IPS-NIHi7 (cell line): ENCODE measurements at regions not wholly inside any gene's neighbourhood (a gene's known extent, or its start where the extent isn't known, plus 50 kb on each side); places are given as distances from the start of the nearest gene placed in this dataset.

Experiments used
- DNase-seq: peaks from one replicate; pipeline ENCODE4 v3.0.0; 2012; ENCODE audit warnings: mixed read lengths; ENCODE audit errors: extremely low spot score

DNA sequence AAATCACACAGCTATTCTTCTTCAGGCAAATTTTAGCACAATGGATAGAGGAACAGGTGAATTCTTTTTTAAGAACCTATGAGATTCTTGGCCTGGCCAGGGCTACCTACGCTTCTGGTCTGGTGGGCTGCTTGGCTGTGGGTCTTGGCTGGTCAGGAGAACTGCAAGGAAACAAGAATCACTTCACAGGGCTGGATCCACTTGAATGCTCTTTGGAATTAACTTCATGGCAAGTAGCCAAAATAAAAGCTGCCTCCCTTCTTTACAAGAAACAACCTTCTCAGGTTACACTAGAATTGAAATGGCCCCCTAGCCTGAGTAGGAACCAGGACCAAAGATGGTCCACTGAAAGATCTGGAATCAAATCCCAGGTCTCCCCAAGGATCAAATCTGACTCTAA is 519.1 kb downstream of the IQCM start:
- no peak for DNase-seq

- no peak for DNase-seq
These were observed 519.6 kb downstream of the IQCM start for GRCh38 chr4:149296084-149296483.

DNA sequence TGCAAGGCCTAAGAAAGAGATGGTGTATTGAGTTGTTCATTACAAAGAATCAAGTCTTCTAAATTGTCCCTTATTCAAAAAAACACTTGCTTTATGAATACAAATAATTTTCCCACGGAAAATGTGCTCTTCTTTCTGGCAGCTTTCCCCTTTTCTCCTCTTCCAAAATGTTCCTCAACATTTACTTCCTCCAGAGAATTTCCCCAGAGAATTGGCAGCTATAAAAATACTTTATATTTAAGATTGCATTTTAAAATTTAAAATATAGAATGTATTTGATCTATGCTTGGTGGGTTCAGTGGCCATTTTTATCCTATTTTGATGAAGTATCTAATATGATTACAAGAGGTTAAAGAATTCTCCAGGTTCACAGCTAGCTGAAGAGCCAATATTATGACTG is 521.0 kb downstream of the IQCM start:
- DNase-seq: no peak

GRCh38 chr4:149293046-149293649 is 522.5 kb downstream of the IQCM start:
- DNase-seq: no peak

DNA sequence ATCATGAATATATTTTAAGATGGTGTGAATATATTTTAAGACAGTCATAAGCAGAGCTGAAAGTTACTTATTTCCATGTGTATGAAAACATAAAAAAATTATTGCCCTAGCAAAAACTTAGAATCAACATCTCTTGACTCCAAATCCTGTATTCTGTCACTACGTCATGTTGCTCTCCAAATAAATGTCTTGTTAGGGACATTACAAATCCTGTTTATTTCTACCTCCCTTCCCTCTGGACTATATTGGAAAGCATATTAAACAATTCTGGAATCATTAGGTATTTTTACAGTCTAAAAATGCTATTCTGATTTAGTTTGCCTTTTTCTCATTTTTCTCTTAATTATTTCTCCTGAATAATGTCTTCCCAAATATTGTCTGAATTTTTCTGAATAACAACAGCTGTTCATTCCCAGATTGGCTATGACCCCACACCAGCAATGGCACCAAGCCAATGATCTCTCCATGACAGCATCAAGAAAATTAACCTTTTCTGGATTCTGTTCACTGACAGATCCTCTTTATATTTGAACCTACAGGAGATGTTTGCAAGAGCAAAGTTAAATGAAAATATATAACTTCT is 523.1 kb downstream of the IQCM start:
- no peak for DNase-seq

GRCh38 chr4:149291463-149291862 is 524.2 kb downstream of the IQCM start:
- DNase-seq: no peak

- no peak for DNase-seq
These were observed 534.8 kb downstream of the IQCM start for GRCh38 chr4:149280806-149281205.

GRCh38 chr4:149279776-149280175 is 535.9 kb downstream of the IQCM start:
- no peak for DNase-seq

- no peak for DNase-seq
These were observed 536.3 kb downstream of the IQCM start for GRCh38 chr4:149279331-149279730.

GRCh38 chr4:149277705-149278104 is 537.9 kb downstream of the IQCM start:
- DNase-seq: no peak

DNA sequence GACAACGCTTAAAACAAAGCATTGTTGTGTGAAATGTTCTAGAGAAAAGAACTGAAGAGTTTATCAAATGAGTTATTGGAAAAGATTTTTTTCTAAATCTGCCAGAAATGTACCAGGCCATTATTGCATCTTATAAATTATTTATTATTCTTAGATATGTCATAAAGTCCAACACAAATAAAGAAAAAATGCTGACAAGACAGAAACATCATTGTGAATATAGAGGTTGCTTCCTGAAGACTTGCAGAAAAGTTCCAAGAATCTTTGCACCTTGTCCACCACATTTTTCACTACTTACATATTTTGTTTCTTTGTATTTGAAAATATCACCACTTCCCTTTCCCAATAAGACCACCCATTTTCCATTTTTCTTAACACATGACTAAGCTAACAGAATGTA is 545.8 kb downstream of the IQCM start:
- no peak for DNase-seq

DNA sequence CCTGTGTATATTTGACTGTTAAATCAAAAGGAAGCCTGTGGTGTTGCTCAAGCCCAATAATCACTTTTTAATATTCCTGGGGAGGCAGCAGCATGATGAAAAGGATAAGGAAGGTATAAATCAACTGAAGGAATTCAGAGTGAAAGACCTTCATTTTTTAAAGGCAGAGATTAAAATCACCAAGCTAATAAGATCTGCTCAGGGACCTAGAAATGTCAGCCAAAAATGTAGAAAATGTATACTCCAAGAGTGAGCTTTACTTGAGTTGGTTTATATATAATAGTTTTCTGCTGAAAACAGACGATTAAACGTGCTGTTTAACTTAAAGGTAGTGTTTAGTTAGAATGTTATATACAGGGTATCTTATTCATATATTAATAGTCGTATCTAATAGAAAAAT is 549.3 kb downstream of the IQCM start:
- DNase-seq: no peak

DNA sequence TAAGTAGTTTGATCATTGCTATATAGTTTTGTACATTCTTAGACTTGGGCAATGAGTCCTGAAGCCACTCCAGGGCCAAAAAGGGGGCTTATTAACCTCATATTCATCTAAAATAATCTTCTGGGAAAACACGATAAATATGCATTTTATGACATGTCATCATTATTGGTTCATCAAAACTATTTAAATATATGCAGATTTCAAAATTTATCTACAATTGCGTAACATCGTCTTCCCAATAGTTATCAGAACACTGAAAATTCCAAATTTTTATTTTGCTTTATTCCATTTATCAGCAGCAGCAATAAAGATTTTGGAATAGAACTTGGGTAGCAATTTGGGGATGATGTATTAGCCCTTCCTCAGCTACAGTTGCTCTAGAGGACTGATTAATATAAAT is 550.0 kb downstream of the IQCM start:
- no peak for DNase-seq

- DNase-seq: peak; percentile 57
These were observed 551.4 kb downstream of the IQCM start for GRCh38 chr4:149264093-149264733.

- no peak for DNase-seq
These were observed 567.4 kb downstream of the IQCM start for GRCh38 chr4:149248191-149248764.

DNA sequence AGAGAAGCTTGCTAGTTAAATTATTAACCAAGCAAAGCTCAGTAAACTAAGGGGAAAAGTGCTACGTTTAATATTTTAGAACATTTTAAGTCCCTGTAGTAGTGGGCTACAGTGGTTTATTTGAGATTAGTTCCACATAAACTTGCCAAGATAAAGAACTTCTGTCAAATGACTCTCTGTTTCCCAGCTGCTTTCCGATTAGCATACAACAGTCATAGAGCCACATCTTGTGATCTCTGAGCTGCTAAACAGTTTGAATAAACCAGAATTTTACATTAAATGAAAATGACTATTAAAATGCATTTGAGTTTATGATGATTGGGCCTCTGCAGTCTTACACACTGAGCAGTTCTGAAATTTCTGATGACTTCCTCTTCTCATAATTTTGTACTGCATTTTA is 568.5 kb downstream of the IQCM start:
- DNase-seq: no peak

DNA sequence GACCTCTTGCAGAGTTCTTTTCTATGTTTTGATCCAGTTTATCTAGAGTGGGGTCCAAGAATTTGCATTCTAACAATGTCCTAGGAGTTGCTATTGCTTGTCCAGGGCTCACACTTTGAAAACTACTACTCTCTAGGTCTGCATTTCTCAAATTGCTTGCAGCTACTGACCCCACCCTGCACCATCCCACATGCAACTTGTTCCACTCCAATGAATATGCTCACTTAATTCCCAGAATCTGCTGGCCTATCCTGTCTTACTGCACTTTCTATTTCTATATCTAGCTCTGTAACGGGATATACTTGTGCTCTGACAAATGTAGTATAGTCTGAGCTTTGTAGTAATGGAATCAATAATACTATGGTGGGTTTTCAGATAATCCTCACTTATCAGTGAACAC is 570.3 kb downstream of the IQCM start:
- DNase-seq: no peak

DNA sequence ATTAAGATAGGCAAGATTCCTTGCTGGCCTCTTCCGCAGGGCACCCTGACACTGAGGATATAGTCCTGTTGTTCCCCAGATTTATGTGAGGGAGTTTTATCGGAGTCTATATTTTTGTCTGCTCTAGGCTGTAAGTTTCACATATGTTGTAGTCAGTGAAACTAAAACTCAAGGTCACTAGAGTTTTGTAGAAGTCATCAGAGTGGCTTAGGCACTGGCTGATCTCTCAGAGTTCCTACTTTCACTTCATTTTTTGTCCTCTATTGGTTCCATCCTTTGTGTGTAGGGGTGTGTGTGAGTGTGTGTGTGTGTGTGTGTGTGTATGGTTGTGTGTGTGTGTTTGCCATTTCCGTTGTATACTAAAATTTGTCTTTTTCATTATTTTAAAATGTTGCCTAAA is 577.5 kb downstream of the IQCM start:
- DNase-seq: no peak

GRCh38 chr4:149234798-149235197 is 580.8 kb downstream of the IQCM start:
- DNase-seq: no peak

- DNase-seq: no peak
These were observed 592.0 kb downstream of the IQCM start for GRCh38 chr4:149223659-149224058.

DNA sequence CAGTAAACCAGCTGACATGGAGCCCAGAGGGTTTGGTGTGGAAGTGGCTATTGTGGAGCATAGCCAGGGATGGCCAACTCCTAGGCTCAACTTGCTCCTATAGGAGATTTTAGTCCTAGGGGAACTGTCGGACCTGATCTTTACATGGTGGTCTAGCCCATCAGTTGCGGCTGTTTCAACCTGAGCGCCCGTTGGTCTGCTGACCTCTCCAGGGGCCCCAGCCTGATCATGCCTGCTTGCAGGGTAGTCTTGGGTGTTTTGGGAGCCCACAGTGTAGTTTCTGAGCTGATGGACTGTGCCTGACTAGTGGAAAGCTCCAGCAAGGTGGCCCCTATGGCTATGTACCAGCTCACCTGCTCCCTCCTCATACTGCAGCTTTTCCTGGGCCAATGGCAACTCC is 597.0 kb downstream of the IQCM start:
- DNase-seq: no peak

- no peak for DNase-seq
These were observed 601.3 kb downstream of the IQCM start for GRCh38 chr4:149214301-149214700.

DNA sequence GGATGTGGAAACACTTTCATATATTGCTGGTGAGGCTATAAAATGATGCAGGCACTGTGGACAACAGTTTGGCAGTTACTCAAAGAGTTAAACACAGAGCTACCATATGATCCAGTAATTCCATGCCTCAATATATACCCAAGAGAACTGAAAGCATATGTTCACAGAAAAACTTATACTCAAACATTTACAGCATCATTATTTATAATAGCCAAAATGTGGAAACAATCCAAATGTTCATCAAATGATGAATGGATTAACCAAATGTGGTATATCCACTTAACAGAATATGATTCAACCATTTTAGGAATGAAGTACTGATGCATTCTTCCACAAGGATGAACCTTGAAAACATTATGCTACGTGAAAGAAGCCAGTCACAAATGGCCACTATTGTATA is 603.8 kb downstream of the IQCM start:
- no peak for DNase-seq
